Peyer's patch (tissue), 4 donors: ENCODE measurements at regions not wholly inside any gene's neighbourhood (a gene's known extent, or its start where the extent isn't known, plus 50 kb on each side); places are given as distances from the start of the nearest gene placed in this dataset.
"Not testable (repeated sequence)": the region's sequence is repeated elsewhere in the genome, so short reads cannot be mapped to it uniquely, and the experiment has no call there.

Source experiments
- DNase-seq, 3 donors: peaks; one replicate each; pipeline ENCODE4 v3.0.0-alpha.2; 2017 to 2019
- H3K27ac ChIP-seq, 4 donors: fragments of 200-600 bp; sonication (generic); one replicate each; pipeline ENCODE4 v1.5.1; 2016 to 2019
- H3K27me3 ChIP-seq, 2 donors: fragments of 200-600 bp; sonication (generic); one replicate each; pipeline ENCODE4 v1.5.1; 2019
- H3K36me3 ChIP-seq, 3 donors: fragments of 200-600 bp; sonication (generic); one replicate each; pipeline ENCODE4 v1.5.1; 2016 to 2019
- H3K4me1 ChIP-seq, 4 donors: fragments of 200-600 bp; sonication (generic); one replicate each; pipeline ENCODE4 v1.5.1; 2016 to 2019
- H3K4me3 ChIP-seq, 4 donors: fragments of 200-600 bp; sonication (generic); 1 replicate in 3 of 4; 2 replicates in 1 of 4; pipeline ENCODE4 v1.5.1; 2016 to 2019; ENCODE audit warnings: mild to moderate bottlenecking in 1 of 4
- H3K9me3 ChIP-seq, 4 donors: fragments of 200-600 bp; sonication (generic); one replicate each; pipeline ENCODE4 v1.5.1; 2016 to 2019; ENCODE audit warnings: mild to moderate bottlenecking in 1 of 4
- POLR2A ChIP-seq, 2 donors: fragments of 450-650 bp; IDR thresholded peaks; one replicate each; pipeline ENCODE4 v1.5.1; 2017; ENCODE audit warnings: antibody characterized with exemption in 2 of 2, mild to moderate bottlenecking in 2 of 2, moderate library complexity in 2 of 2
- TF ChIP-seq, protein P1 (sequence below), 6 experiments: fragments of 450-650 bp in 4 of 6; fragments of 200-600 bp in 2 of 6; sonication (generic) in 1 of 6; IDR thresholded peaks; one replicate each; pipeline ENCODE4 v1.5.1; 2017 to 2019; ENCODE audit warnings: antibody characterized with exemption in 6 of 6, mild to moderate bottlenecking in 3 of 6, moderate library complexity in 1 of 6

DNA sequence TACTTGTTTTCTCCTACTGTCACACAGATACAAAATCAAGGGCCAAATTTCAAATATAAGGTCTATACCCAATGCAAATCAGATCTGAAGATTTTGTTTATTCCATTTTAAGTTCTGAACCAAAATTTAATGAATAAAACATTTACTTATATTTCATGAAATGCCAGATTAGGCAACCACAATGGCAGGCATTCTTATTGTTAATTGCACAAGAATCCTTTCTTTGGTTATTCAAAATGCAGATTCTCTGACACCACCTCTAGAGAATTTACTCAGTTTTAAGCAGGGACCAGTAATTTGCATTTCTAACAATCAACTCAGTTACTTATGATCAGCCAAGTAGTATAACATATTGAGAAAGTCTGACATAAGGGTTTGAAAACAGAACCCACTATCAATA is 972.4 kb upstream of the ACO1 start:
- Histone ChIP-seq H3K27ac (no peak overlapping the region), H3K9me3 (no peaks in the 10 kb centered on the region), H3K36me3 (no peaks in the 10 kb centered on the region), H3K4me1 (no peaks in the 10 kb centered on the region), H3K4me3 (no peak overlapping the region), H3K27me3 (no peaks in the 10 kb centered on the region)
- TF ChIP-seq POLR2A (IDR thresholded peaks at IDR 0.05), result no peak
- TF ChIP-seq, protein P1, sequence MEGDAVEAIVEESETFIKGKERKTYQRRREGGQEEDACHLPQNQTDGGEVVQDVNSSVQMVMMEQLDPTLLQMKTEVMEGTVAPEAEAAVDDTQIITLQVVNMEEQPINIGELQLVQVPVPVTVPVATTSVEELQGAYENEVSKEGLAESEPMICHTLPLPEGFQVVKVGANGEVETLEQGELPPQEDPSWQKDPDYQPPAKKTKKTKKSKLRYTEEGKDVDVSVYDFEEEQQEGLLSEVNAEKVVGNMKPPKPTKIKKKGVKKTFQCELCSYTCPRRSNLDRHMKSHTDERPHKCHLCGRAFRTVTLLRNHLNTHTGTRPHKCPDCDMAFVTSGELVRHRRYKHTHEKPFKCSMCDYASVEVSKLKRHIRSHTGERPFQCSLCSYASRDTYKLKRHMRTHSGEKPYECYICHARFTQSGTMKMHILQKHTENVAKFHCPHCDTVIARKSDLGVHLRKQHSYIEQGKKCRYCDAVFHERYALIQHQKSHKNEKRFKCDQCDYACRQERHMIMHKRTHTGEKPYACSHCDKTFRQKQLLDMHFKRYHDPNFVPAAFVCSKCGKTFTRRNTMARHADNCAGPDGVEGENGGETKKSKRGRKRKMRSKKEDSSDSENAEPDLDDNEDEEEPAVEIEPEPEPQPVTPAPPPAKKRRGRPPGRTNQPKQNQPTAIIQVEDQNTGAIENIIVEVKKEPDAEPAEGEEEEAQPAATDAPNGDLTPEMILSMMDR (IDR thresholded peaks at IDR 0.05), result no peak
- no peak for DNase-seq

DNA sequence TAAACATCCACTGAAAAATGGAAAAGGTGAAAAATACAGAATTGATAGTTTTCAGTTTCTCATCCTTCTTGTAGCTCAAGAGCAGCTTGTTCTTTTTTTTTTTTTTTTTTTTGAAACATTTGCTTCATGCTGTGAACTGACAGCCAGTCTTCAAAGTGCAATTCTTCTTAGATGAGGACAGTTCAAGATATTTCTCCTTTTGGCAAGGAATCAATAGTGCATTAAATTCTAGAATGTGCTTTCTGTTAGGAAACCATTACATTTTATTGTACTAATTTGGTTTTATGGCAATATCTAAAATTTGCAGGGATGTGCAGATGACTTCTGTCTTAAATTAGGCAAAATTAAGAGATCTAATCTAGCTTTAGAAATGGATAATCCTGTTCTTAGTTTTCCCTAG is 969.3 kb upstream of the ACO1 start:
- Histone ChIP-seq H3K9me3 (no peaks in the 10 kb centered on the region), H3K27ac (no peak overlapping the region), H3K36me3 (no peaks in the 10 kb centered on the region), H3K4me3 (no peak overlapping the region), H3K27me3 (no peaks in the 10 kb centered on the region), H3K4me1 (no peaks in the 10 kb centered on the region)
- DNase-seq, result no peak
- TF ChIP-seq POLR2A (IDR thresholded peaks at IDR 0.05), result no peak
- TF ChIP-seq, protein P1 (IDR thresholded peaks at IDR 0.05), result no peak

DNA sequence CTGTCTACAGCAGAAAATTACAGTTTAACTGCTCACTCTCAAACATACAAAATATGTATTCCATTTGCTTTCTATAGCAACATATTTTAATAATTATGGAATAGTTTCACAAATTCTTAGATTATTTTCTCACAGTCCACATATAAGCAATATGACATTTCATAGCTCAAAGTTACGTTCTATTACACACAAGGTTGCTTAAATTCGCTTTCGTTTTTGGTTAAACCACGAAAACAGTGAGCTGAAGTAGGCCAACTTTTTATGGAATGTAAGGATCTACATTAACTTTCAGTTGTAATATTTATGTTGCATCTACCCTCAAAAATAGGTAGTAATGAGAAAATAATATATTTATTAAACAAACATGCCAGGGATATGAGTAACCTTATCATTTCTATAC is 966.0 kb upstream of the ACO1 start:
- H3K27ac ChIP-seq, result no peak overlapping the region

DNA sequence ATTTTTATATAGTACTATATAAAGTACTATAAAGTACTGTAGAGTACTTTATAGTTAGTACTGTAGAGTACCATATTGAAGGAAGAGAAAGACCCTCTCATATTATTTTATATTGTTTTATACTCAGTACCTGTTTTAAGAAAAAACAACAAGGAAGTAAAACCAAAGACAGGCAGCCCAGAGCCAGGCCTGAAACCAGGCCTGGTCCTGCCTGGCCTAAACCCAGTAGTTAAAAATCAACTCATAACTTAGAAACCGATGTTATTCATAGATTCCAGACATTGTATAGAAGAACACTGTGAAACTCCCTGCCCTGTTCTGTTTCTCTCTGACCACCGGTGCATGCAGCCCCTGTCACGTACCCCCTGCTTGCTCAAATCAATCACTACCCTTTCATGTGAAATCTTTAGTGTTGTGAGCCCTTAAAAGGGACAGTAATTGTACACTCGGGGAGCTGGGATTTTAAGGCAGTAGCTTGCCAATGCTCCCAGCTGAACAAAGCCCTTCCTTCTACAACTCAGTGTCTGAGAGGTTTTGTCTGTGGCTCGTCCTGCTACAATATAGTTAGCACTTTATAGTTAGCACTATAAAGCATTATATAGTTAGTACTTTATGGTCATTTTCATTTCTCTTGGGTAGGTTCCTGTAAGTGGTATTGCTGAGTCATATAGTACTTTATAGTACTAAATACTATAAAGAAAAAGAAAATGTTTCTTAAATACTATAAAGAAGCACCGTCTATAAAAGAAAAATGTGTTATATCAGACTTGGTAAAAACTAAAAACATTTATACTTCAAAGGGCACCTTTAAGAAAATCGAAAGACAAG is 940.6 kb upstream of the ACO1 start:
- not testable (repeated sequence) for H3K4me3 ChIP-seq, H3K27ac ChIP-seq, H3K9me3 ChIP-seq, H3K36me3 ChIP-seq, DNase-seq, H3K4me1 ChIP-seq, H3K27me3 ChIP-seq

More for the DNA sequence above, 966.0 kb upstream of the ACO1 start:
- no peaks in the 10 kb centered on the region for H3K27me3 ChIP-seq
- no peaks in the 10 kb centered on the region for H3K36me3 ChIP-seq
- H3K4me3 ChIP-seq, result no peak overlapping the region
- H3K4me1 ChIP-seq, result no peaks in the 10 kb centered on the region
- DNase-seq, result no peak
- no peaks in the 10 kb centered on the region for H3K9me3 ChIP-seq
- no peak for TF ChIP-seq POLR2A (IDR thresholded peaks at IDR 0.05)
- TF ChIP-seq, protein P1 (IDR thresholded peaks at IDR 0.05), result no peak

DNA sequence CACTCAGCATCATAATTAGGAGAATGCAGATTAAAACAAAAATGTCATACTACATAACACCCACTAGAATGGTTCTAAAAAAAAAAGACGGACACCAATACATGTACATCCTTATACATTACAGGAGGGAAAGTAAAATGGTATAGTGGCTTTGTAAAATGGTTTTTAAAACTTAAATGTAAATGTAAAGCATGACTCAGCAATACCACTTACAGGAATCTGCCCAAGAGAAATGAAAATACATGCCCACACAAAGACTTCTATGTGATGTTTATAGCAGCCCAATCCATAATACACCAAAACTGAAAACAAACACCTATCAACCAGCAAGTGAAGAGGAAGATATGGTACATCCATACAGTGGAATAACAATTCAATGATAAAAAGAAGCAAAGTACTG is 939.1 kb upstream of the ACO1 start:
- no peak overlapping the region for H3K4me3 ChIP-seq
- no peak for DNase-seq
- TF ChIP-seq POLR2A (IDR thresholded peaks at IDR 0.05), result no peak
- TF ChIP-seq, protein P1 (IDR thresholded peaks at IDR 0.05), result no peak
- H3K27me3 ChIP-seq, result no peaks in the 10 kb centered on the region
- no peaks in the 10 kb centered on the region for H3K4me1 ChIP-seq
- H3K9me3 ChIP-seq, result no peaks in the 10 kb centered on the region
- no peaks in the 10 kb centered on the region for H3K36me3 ChIP-seq
- H3K27ac ChIP-seq, result no peak overlapping the region

DNA sequence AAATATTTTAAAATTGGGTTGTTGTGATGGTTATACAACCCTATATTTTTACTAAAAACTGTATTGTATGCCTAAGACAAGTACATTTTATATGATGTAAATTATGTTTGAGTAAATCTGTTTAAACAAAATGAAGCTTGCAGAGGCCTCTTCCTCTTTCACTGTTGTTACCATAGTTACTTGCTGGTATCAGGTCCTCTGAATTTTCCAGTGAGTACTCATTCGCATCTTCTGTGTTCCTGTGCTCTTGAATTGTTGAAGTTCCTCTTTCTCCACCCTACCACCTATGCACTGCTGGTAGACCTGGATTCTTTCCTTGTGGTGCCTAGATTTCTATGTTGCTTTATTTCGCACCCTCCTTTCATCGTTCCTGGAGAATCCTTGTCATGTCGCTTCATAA is 938.5 kb upstream of the ACO1 start:
- Histone ChIP-seq H3K27ac (no peak overlapping the region), H3K36me3 (no peaks in the 10 kb centered on the region), H3K4me1 (no peaks in the 10 kb centered on the region), H3K9me3 (no peaks in the 10 kb centered on the region), H3K27me3 (no peaks in the 10 kb centered on the region), H3K4me3 (no peak overlapping the region)
- TF ChIP-seq, protein P1 (IDR thresholded peaks at IDR 0.05), result no peak
- TF ChIP-seq POLR2A (IDR thresholded peaks at IDR 0.05), result no peak
- no peak for DNase-seq
